ENCODE measurements at regions not wholly inside any gene's neighbourhood (a gene's known extent, or its start where the extent isn't known, plus 50 kb on each side); places are given as distances from the start of the nearest gene placed in this dataset.

GRCh38 chr3:73939985-73940384 is 315.2 kb upstream of the PDZRN3 start:
- TF ChIP-seq YY1 (IDR thresholded peaks at IDR 0.05; ENCODE audit: low read depth) (no peak), CREB1 (IDR thresholded peaks at IDR 0.05; ENCODE audit: low read depth) (no peak), RAD21 (IDR thresholded peaks at IDR 0.05; ENCODE audit: low read depth) (no peak)

GRCh38 chr3:73933585-73933984 is 308.8 kb upstream of the PDZRN3 start:
- no peak for TF ChIP-seq TAF1 (IDR thresholded peaks at IDR 0.05; ENCODE audit: low read depth)
- TF ChIP-seq EGR1 (IDR thresholded peaks at IDR 0.05) = no peak
- TF ChIP-seq YY1 (IDR thresholded peaks at IDR 0.05; ENCODE audit: low read depth) = no peak
- TF ChIP-seq MAX (IDR thresholded peaks at IDR 0.05) = no peak
- no peak for TF ChIP-seq RAD21 (IDR thresholded peaks at IDR 0.05; ENCODE audit: low read depth)
- no peak for TF ChIP-seq EP300 (IDR thresholded peaks at IDR 0.05; ENCODE audit: borderline replicate concordance)
- TF ChIP-seq USF1 (IDR thresholded peaks at IDR 0.05) = no peak
- TF ChIP-seq FOXM1 (IDR thresholded peaks at IDR 0.05; ENCODE audit: borderline replicate concordance, low read depth) = no peak
- no peak for TF ChIP-seq TEAD4 (IDR thresholded peaks at IDR 0.05)
- no peak for TF ChIP-seq CEBPB (IDR thresholded peaks at IDR 0.05)
- no peak for TF ChIP-seq REST (IDR thresholded peaks at IDR 0.05; ENCODE audit: low read depth)
- no peak for TF ChIP-seq ZBTB7A (IDR thresholded peaks at IDR 0.05; ENCODE audit: low read depth)
- TF ChIP-seq TCF12 (IDR thresholded peaks at IDR 0.05; ENCODE audit: low read depth) = no peak
- TF ChIP-seq CREB1 (IDR thresholded peaks at IDR 0.05; ENCODE audit: low read depth) = no peak
- no peak for TF ChIP-seq NFIC (IDR thresholded peaks at IDR 0.05)

DNA sequence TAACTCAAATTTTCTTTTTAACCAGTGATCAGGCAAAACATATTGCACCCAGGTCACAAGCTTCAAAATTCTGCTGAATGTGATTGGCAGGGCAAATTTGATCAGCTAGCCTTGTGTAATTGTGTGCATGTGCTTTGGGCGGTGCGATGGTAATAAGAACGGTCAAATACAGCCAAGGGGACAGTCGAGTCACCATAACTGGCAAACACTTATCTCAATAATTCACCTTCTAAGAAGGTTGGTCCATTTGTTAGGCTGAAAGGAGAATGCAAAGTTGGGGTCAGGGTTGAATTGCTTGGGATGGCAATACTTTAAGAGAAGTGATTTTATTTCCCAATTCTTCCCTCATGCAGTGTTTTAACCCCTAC is 302.4 kb upstream of the PDZRN3 start:
- no peak for TF ChIP-seq CEBPB (IDR thresholded peaks at IDR 0.05)
- TF ChIP-seq RAD21 (IDR thresholded peaks at IDR 0.05; ENCODE audit: low read depth) = no peak
- TF ChIP-seq CREB1 (IDR thresholded peaks at IDR 0.05; ENCODE audit: low read depth) = no peak
- TF ChIP-seq EP300 (IDR thresholded peaks at IDR 0.05; ENCODE audit: borderline replicate concordance) = no peak
- no peak for TF ChIP-seq NFIC (IDR thresholded peaks at IDR 0.05)
- TF ChIP-seq USF1 (IDR thresholded peaks at IDR 0.05) = no peak
- TF ChIP-seq FOXM1 (IDR thresholded peaks at IDR 0.05; ENCODE audit: borderline replicate concordance, low read depth) = no peak
- no peak for TF ChIP-seq REST (IDR thresholded peaks at IDR 0.05; ENCODE audit: low read depth)

GRCh38 chr3:73926360-73927202 is 301.8 kb upstream of the PDZRN3 start:
- TF ChIP-seq MAX (IDR thresholded peaks at IDR 0.05) (no peak), RAD21 (IDR thresholded peaks at IDR 0.05; ENCODE audit: low read depth) (no peak), CEBPB (IDR thresholded peaks at IDR 0.05) (no peak), EP300 (IDR thresholded peaks at IDR 0.05; ENCODE audit: borderline replicate concordance) (no peak), REST (IDR thresholded peaks at IDR 0.05; ENCODE audit: low read depth) (no peak), EGR1 (IDR thresholded peaks at IDR 0.05) (no peak), TAF1 (IDR thresholded peaks at IDR 0.05; ENCODE audit: low read depth) (no peak), ZBTB7A (IDR thresholded peaks at IDR 0.05; ENCODE audit: low read depth) (no peak), USF1 (IDR thresholded peaks at IDR 0.05) (no peak), YY1 (IDR thresholded peaks at IDR 0.05; ENCODE audit: low read depth) (no peak), NFIC (IDR thresholded peaks at IDR 0.05) (no peak), FOXM1 (IDR thresholded peaks at IDR 0.05; ENCODE audit: borderline replicate concordance, low read depth) (no peak)

Data from Ishikawa (cell line).